Hepatocyte (in vitro differentiated cells): ENCODE measurements at regions not wholly inside any gene's neighbourhood (a gene's known extent, or its start where the extent isn't known, plus 50 kb on each side); places are given as distances from the start of the nearest gene placed in this dataset.
A peak's percentile ranks its signal among the peaks of the same experiment; 100 is the strongest.

Source experiments
- DNase-seq: peaks from one replicate; pipeline ENCODE4 v3.0.0-alpha.2; 2016; ENCODE audit warnings: low spot score
- H2AFZ ChIP-seq: fragments of 200-600 bp; sonication (generic); 2 replicates; pipeline ENCODE4 v1.6.0; 2016; ENCODE audit warnings: antibody characterized with exemption, mild to moderate bottlenecking
- H3K27ac ChIP-seq: fragments of 200-600 bp; sonication (generic); 2 replicates; pipeline ENCODE4 v1.5.1; 2016; ENCODE audit warnings: mild to moderate bottlenecking
- H3K27me3 ChIP-seq: fragments of 200-600 bp; sonication (generic); 2 replicates; pipeline ENCODE4 v1.6.1; 2016
- H3K36me3 ChIP-seq: fragments of 200-600 bp; sonication (generic); replicated peaks from 2 replicates; pipeline ENCODE4 v1.5.1; 2016; ENCODE audit warnings: low read depth; ENCODE audit not compliant: insufficient read depth
- H3K4me1 ChIP-seq: fragments of 200-600 bp; sonication (generic); 2 replicates; pipeline ENCODE4 v1.5.1; 2016; ENCODE audit warnings: mild to moderate bottlenecking, moderate library complexity; ENCODE audit not compliant: insufficient read depth
- H3K4me2 ChIP-seq: fragments of 200-600 bp; sonication (generic); 2 replicates; pipeline ENCODE4 v1.6.0; 2016
- H3K4me3 ChIP-seq: fragments of 200-600 bp; sonication (generic); 2 replicates; pipeline ENCODE4 v1.5.1; 2016; ENCODE audit warnings: mild to moderate bottlenecking
- H3K79me2 ChIP-seq: fragments of 200-600 bp; sonication (generic); 2 replicates; pipeline ENCODE4 v1.6.0; 2017; ENCODE audit warnings: mild to moderate bottlenecking
- H3K9me2 ChIP-seq: fragments of 200-600 bp; sonication (generic); replicated peaks from 2 replicates; pipeline ENCODE4 v1.6.0; 2017; ENCODE audit warnings: mild to moderate bottlenecking; ENCODE audit not compliant: insufficient read depth
- H3K9me3 ChIP-seq: fragments of 200-600 bp; sonication (generic); 2 replicates; pipeline ENCODE4 v1.5.1; 2016; ENCODE audit warnings: low read depth, mild to moderate bottlenecking
- H4K20me1 ChIP-seq: fragments of 200-600 bp; sonication (generic); 2 replicates; pipeline ENCODE4 v1.6.0; 2016; ENCODE audit warnings: mild to moderate bottlenecking; ENCODE audit not compliant: insufficient read depth, poor library complexity, severe bottlenecking
- EZH2 ChIP-seq: fragments of 200-600 bp; sonication (generic); IDR thresholded peaks from 2 replicates; pipeline ENCODE4 v1.6.1; 2016; ENCODE audit warnings: antibody characterized with exemption, mild to moderate bottlenecking, borderline replicate concordance
- EZH2phosphoT487 ChIP-seq: fragments of 200-600 bp; sonication (generic); IDR thresholded peaks from one replicate; pipeline ENCODE4 v1.6.1; 2018; ENCODE audit warnings: antibody characterized with exemption, mild to moderate bottlenecking, low read depth, moderate library complexity; ENCODE audit not compliant: unreplicated experiment, severe bottlenecking
- WGBS: methylation state at CpG from one replicate; pipeline ENCODE4 v1.1.6; 2016; ENCODE audit warnings: low lambda C conversion rate; ENCODE audit errors: missing lambda C conversion rate; 5-methylcytosine and 5-hydroxymethylcytosine counted together
- TF ChIP-seq, protein P1 (sequence below): fragments of 200-600 bp; sonication (generic); IDR thresholded peaks from 2 replicates; pipeline ENCODE4 v1.5.1; 2016; ENCODE audit warnings: antibody characterized with exemption, mild to moderate bottlenecking; ENCODE audit not compliant: poor library complexity

DNA sequence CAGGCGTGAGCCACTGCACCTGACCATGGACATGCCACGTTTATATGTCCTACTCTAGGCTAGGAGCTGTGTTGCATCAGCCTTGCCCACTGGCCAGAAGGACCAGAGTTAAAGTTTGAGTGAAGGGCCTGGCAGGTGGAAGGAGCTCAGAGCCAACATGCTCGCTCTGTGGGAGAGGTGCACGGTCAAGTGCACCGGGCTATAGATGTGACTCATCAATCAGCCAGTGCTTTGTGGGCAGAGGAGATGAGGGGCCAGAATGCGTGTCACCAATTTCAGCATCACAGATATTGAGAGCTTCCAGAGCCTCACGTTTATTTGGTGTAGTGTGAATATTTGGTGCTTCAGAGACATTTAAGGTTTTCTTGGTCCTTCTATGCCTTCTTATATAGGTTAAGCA, 137.3 kb upstream of the KBTBD8 start:
- H3K9me3 ChIP-seq: no peaks in the 10 kb centered on the region
- no peaks in the 10 kb centered on the region for H3K4me1 ChIP-seq
- no peaks in the 10 kb centered on the region for H3K27me3 ChIP-seq
- H3K79me2 ChIP-seq: no peaks in the 10 kb centered on the region
- TF ChIP-seq EZH2 (no peak), EZH2phosphoT487 (no peak)
- TF ChIP-seq, protein P1, sequence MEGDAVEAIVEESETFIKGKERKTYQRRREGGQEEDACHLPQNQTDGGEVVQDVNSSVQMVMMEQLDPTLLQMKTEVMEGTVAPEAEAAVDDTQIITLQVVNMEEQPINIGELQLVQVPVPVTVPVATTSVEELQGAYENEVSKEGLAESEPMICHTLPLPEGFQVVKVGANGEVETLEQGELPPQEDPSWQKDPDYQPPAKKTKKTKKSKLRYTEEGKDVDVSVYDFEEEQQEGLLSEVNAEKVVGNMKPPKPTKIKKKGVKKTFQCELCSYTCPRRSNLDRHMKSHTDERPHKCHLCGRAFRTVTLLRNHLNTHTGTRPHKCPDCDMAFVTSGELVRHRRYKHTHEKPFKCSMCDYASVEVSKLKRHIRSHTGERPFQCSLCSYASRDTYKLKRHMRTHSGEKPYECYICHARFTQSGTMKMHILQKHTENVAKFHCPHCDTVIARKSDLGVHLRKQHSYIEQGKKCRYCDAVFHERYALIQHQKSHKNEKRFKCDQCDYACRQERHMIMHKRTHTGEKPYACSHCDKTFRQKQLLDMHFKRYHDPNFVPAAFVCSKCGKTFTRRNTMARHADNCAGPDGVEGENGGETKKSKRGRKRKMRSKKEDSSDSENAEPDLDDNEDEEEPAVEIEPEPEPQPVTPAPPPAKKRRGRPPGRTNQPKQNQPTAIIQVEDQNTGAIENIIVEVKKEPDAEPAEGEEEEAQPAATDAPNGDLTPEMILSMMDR: no peak
- H3K9me2 ChIP-seq: no peaks in the 10 kb centered on the region
- H2AFZ ChIP-seq: no peak overlapping the region
- no peak overlapping the region for H3K4me2 ChIP-seq
- H3K36me3 ChIP-seq: no peaks in the 10 kb centered on the region
- no peak for DNase-seq
- H3K27ac ChIP-seq: no peak overlapping the region
- no peaks in the 10 kb centered on the region for H4K20me1 ChIP-seq
- 96% methylated on average over 7 of the region's 7 CpGs for WGBS
- H3K4me3 ChIP-seq: no peak overlapping the region

DNA sequence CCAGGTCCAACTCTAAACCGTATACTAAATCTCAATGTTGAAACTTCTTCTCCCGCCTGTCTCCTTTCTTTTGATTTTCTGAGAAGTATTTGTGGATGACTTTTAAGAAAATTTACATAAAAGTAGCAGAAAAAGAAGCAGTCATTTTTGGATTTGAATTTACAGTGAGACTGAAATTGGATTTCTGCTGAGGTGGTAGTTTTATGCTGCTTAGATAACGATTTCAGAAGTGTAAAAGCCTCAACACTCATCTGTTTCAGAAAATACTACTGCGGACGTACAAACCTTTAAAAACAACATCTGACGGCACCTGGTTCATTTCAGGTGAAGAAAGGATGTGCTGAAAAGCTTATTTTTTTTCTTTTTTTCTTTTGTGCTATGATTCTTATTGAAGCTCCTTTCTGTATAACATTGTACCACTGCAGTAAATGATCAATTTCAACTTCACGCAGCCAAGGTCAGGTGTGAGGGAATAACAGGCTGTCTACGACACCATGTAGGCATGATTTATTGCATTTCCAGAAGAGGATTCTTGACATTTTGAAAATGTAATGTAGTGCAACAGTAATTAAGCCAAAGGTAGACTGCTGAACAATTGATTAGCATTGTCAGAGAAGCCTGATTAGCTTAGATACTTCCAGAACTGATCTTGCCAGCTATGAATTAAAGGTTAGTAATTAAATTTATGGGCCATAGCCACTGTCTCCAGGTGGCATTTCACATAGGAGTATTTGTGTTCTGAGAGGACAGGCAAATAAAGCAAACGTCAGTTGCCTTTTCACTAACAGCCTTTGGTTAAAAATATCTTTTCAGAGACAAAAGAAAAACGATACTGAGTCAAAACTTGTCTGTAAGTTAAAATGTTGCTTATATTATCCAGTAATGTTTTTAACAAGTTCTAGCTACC, 134.6 kb upstream of the KBTBD8 start:
- no peaks in the 10 kb centered on the region for H3K9me2 ChIP-seq
- no peak for TF ChIP-seq EZH2
- TF ChIP-seq, protein P1: no peak
- no peak for TF ChIP-seq EZH2phosphoT487
- 89% methylated on average over 10 of the region's 10 CpGs for WGBS

DNA sequence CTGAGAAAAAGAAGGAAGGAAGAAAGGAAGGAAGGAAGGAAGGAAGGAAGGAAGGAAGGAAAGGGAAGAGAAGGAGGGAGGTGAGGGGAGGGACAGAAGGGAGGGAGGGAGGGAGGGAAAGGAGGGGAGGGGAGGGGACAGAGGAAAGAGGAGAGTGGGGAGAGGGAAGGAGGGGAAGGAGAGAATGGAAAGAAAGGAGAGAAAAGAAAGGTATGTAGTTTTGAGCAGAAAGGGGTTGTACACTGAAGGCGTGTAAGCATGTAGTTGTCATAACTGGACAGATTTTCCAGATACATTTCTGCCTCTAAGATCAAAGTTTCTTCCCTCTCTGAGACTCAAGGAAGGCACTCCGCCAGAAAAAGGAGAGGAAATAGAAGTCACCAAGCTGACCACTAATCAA, 113.4 kb upstream of the KBTBD8 start:
- Histone ChIP-seq H3K79me2 (no peaks in the 10 kb centered on the region), H3K36me3 (no peaks in the 10 kb centered on the region), H3K27me3 (no peaks in the 10 kb centered on the region), H3K9me2 (no peaks in the 10 kb centered on the region), H3K4me2 (no peak overlapping the region), H3K27ac (peak overlapping the region; percentile 61), H4K20me1 (no peaks in the 10 kb centered on the region), H3K9me3 (no peaks in the 10 kb centered on the region), H3K4me1 (no peaks in the 10 kb centered on the region), H3K4me3 (no peak overlapping the region), H2AFZ (no peak overlapping the region)
- WGBS: 93% methylated on average over 2 of the region's 2 CpGs
- TF ChIP-seq, protein P1: no peak
- TF ChIP-seq EZH2phosphoT487 (no peak), EZH2 (no peak)
- DNase-seq: no peak

More for the DNA sequence above, 134.6 kb upstream of the KBTBD8 start:
- no peaks in the 10 kb centered on the region for H3K4me1 ChIP-seq
- no peaks in the 10 kb centered on the region for H3K79me2 ChIP-seq
- no peak overlapping the region for H2AFZ ChIP-seq
- no peak overlapping the region for H3K4me2 ChIP-seq
- H3K27me3 ChIP-seq: no peaks in the 10 kb centered on the region
- H3K4me3 ChIP-seq: no peak overlapping the region
- H3K9me3 ChIP-seq: no peaks in the 10 kb centered on the region
- H4K20me1 ChIP-seq: no peaks in the 10 kb centered on the region
- H3K27ac ChIP-seq: no peak overlapping the region
- H3K36me3 ChIP-seq: no peaks in the 10 kb centered on the region
- no peak for DNase-seq
